LHCN-M2 (cell line): ENCODE measurements at regions not wholly inside any gene's neighbourhood (a gene's known extent, or its start where the extent isn't known, plus 50 kb on each side); places are given as distances from the start of the nearest gene placed in this dataset.

ENCODE experiments used
- DNase-seq: peaks from one replicate; pipeline ENCODE4 v3.0.0-alpha.2; 2012; ENCODE audit warnings: low read depth

DNA sequence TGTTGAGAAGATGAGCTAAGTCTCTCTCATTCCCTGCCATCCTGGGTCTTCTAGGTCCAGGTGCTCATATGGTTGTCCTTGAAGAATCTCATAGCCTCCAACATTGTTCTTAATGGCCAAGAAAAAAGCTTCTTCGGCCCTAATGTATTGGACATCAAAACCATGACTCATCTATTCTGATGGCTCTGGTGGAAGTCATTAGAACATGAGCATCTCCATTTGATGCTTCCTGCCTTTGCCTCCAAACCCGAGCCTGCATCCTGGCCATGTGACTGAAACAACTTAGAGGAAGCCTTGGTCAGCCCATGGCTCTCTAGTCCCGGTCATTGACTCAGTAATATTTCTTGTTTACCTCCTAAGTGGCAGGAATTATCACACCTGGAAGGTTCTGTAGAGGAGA lies 264.1 kb upstream of the FZD8 start:
- no peak for DNase-seq

GRCh38 chr10:35903021-35903420 lies 260.9 kb upstream of the FZD8 start:
- DNase-seq, result no peak

- no peak for DNase-seq
These were observed 256.8 kb upstream of the FZD8 start for GRCh38 chr10:35898716-35899440.

GRCh38 chr10:35896001-35896400 lies 253.9 kb upstream of the FZD8 start:
- DNase-seq, result peak; percentile 3

GRCh38 chr10:35895331-35895730 lies 253.2 kb upstream of the FZD8 start:
- no peak for DNase-seq

DNA sequence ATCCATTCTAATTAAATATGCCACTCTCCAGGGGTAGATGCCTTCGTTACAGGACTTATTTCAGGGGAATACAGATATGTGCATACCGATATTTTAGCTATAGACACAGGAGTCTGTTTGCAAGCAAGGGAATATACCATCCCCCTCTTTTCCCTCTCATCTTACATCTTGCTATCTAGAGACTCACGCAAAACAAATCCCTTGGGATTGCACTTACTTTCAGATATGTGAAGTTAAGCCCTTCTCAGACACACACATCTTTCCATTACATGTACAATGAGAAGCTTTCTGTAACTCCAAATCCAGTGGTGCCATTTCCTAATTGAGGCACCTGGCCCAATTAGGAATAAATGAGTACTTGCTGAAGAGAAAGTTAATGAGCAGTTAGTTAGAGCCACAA lies 250.4 kb upstream of the FZD8 start:
- no peak for DNase-seq

- no peak for DNase-seq
These were observed 248.8 kb upstream of the FZD8 start for GRCh38 chr10:35890676-35891495.

DNA sequence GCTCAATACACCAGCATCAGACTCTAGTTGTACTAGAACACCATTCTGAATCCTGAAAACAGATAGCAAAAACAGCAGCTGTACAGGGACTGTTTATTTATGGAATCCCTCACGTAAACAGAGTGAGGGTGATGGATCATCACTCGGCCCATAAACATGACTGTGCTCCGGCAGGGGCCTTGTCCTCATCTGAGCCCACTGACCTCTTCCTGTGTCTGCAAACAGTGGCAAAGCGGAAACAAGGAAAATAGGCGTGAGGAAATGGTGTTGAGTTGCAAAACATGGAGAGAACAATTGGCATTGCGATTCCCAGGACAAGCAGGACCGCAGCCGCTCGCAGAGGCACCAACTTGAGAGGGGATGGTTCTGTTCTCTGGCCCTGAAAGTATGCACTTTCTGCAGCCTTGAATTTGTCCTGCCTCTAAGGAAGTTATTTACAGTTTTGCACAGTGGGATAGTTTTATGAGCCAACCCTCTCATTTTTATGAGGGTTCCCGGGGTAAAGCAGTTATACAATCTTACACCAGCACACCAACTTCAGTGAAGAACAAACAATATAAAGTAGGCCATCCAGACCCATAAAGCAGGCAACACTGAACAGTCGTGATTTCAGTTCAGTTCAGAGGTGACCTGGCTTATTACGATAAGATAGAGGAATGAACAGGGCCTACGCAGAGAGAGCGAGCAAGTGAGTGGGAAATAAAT lies 248.0 kb upstream of the FZD8 start:
- no peak for DNase-seq

GRCh38 chr10:35889226-35889625 lies 247.1 kb upstream of the FZD8 start:
- DNase-seq, result no peak

GRCh38 chr10:35888400-35888799 lies 246.3 kb upstream of the FZD8 start:
- DNase-seq, result no peak

- DNase-seq, result no peak
These were observed 245.6 kb upstream of the FZD8 start for GRCh38 chr10:35887685-35888084.

DNA sequence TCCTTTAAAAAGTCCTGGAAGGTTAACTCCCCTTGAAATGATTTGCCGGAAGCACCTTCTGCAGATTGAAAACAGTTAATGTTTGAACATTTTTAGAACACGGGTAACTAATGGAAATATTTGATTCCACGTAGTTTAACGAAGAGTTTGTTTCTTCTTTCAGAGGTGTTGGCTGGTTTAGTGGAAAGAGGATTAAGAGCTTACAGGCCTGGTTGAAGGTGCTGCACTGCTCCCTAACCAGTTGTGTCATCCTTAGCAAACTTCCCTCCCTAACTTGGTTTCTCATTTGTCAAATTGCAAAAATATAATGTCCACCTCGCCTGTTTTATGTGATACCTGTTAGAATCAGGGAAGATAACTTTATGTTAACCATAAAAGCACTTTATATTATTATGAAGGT lies 243.0 kb upstream of the FZD8 start:
- no peak for DNase-seq

GRCh38 chr10:35884657-35885071 lies 242.6 kb upstream of the FZD8 start:
- no peak for DNase-seq

GRCh38 chr10:35882422-35883150 lies 240.5 kb upstream of the FZD8 start:
- no peak for DNase-seq

DNA sequence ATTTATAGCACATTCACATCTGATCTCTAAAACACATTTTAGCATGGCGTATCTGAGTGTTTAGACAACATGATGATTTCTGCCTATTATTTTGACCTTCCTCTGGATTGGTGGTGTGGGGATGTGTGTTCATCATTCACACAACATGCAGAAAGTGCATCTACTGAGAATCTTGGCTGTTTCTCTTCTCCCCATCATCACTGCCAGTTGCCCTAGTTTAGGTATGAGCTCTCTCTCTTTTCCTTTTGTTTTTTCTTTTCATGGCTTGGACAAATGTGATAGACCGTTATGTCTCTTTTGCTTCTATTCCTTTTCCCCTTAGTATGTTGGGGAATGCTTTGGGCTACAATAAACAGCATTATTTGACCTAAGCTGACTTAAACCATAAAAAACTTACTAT lies 239.2 kb upstream of the FZD8 start:
- DNase-seq, result no peak

- no peak for DNase-seq
These were observed 234.2 kb upstream of the FZD8 start for GRCh38 chr10:35876248-35876647.

DNA sequence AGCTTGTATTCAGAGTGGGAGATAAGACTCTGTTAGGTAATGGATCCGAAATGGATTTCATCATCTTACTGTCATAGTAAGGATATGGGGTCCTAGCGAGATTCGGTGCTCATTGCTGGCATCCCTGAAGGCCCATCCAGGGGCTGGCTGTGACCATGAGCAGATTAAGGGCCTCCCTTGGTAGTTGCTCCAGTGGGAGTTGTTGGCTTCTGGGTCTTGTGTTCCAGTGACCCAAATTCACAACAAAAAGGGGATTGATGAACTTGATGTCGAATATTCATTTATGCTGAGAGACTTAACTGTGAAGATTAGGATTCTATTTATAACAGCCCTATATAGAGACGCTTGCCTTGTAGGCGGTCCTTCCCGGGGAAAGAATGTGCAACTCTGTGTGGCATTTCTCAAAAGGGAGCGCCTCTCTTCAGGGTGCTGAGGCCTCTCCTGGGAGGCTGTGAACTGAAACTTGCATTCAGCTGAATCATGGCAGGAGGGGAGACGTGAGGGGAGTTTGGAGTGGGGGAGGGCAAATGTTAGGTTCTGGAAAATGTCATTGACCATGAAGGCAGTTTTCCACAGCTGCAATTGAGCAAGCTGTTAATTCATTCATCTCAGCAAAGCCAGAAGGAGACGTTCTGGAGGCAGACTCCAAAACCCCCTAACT lies 233.1 kb upstream of the FZD8 start:
- DNase-seq, result no peak

DNA sequence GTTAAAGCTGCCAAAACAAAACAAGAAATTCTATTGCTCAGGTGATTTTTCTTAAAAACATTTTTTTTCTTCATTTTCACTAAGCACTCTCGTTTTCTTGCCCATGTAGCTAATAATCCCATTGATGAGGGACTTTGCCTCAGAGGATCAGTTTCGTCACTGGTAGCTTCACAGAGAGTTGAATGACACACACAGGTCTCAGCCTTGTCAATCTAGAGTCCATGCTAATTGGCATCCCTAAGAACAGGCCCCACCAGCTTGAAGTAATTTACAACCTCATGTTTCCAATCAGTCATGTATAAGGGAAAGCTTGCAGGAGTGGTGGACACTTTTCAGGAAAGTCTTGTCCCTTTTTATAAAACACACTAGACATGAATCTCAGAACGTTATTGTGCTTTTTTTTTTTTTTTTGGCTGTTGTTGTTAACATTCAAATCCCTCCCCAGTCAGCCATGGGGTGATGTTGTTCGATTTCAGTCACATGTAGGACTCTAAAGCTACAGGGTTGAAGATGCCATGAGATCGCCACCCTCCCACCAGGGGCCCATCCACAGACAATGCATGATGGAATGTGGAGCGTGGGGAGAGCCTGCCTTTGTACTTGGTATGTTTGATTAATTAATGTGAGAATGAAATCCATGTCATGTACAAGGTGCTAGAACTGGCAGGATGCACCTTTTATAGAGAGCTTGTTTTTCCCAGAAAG lies 232.4 kb upstream of the FZD8 start:
- no peak for DNase-seq

DNA sequence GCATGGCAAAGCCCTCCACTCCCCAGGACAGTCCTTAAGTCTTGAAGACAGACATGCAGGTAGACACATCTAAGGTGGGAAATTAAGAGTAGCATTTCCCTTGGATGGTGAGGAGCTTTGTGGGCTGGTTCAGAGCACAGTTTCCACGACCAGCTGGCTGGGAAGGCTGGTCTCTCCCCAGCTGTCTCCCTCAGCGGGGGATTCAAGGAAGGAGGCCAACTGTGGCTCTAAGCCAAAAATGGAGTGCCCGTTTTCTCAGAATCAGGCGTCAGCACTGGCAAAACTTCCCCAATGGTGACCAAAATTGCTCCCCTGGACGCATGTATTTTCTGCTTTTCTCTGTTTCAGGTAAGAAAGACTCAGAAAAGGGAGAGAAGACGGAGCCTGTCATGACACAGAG lies 230.6 kb upstream of the FZD8 start:
- DNase-seq, result no peak

- no peak for DNase-seq
These were observed 228.7 kb upstream of the FZD8 start for GRCh38 chr10:35870665-35871310.
